ENCODE measurements at regions not wholly inside any gene's neighbourhood (a gene's known extent, or its start where the extent isn't known, plus 50 kb on each side); places are given as distances from the start of the nearest gene placed in this dataset.
A peak's percentile ranks its signal among the peaks of the same experiment; 100 is the strongest.

DNA sequence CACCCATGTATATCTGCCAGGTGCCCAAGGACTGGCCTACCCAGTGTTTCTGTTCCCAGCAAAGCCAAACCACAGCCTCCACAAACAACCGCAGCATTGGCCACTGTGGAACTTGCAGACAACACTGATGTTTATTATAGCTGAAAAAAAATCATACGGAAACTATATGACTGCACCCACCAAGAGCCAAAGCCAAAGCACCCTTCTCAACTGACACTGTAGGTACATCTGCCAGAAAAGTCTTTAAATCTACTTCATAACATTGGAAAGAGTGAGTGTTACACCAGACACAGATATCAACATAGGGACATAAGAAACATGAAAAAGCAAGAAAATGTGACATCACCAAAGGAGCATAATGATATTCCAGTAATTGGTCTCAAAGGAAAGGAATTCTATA, 428.0 kb downstream of the PSAT1 start:
- Mint-ChIP-seq H3K27me3 (no peaks in the 10 kb centered on the region), H3K4me1 (peaks cover 25% of the 10 kb centered on the region), H3K36me3 (ENCODE audit: low read depth) (peaks cover 8% of the 10 kb centered on the region), H3K27ac (peak overlapping the region; percentile 42), H3K9me3 (peaks cover 31% of the 10 kb centered on the region), H3K4me3 (no peak overlapping the region)
- intact Hi-C loops (cut with micrococcal nuclease) = loop anchor here (2.0 kb wide), 1 partner anchor 32 kb away; no protein-coding TSS in a partner anchor
- CTCF ChIA-PET = no interaction called here
- TF ChIP-seq CTCF (IDR thresholded peaks at IDR 0.05) = no peak
- POLR2A ChIA-PET = no interaction called here
- no peak for DNase-seq
- no peak for ATAC-seq (ENCODE audit: low read depth)

GRCh38 chr9:78725503-78725902, 428.6 kb downstream of the PSAT1 start:
- H3K27me3 Mint-ChIP-seq = no peaks in the 10 kb centered on the region
- intact Hi-C loops (cut with micrococcal nuclease) = loop anchor here (2.0 kb wide), 1 partner anchor 31 kb away; no protein-coding TSS in a partner anchor

GRCh38 chr9:78745331-78745730, 448.4 kb downstream of the PSAT1 start:
- no peaks in the 10 kb centered on the region for H3K4me1 Mint-ChIP-seq
- TF ChIP-seq CTCF (IDR thresholded peaks at IDR 0.05) = no peak
- H3K4me3 Mint-ChIP-seq = no peak overlapping the region
- intact Hi-C loops (cut with micrococcal nuclease) = no loop called here
- DNase-seq = no peak
- ChIA-PET POLR2A (no interaction called here), CTCF (no interaction called here)
- no peaks in the 10 kb centered on the region for H3K36me3 Mint-ChIP-seq (ENCODE audit: low read depth)
- H3K27ac Mint-ChIP-seq = no peak overlapping the region
- ATAC-seq (ENCODE audit: low read depth) = no peak
- peaks cover 2% of the 10 kb centered on the region for H3K9me3 Mint-ChIP-seq
- H3K27me3 Mint-ChIP-seq = no peaks in the 10 kb centered on the region

More at GRCh38 chr9:78725503-78725902, 428.6 kb downstream of the PSAT1 start:
- ChIA-PET POLR2A (no interaction called here), CTCF (no interaction called here)
- ATAC-seq (ENCODE audit: low read depth) = peak; percentile 21
- Mint-ChIP-seq H3K27ac (peak overlapping the region; percentile 42), H3K4me3 (peak overlapping the region; percentile 44), H3K9me3 (peaks cover 31% of the 10 kb centered on the region), H3K36me3 (ENCODE audit: low read depth) (peaks cover 8% of the 10 kb centered on the region), H3K4me1 (peaks cover 25% of the 10 kb centered on the region)
- DNase-seq = no peak
- TF ChIP-seq CTCF (IDR thresholded peaks at IDR 0.05) = no peak

DNA sequence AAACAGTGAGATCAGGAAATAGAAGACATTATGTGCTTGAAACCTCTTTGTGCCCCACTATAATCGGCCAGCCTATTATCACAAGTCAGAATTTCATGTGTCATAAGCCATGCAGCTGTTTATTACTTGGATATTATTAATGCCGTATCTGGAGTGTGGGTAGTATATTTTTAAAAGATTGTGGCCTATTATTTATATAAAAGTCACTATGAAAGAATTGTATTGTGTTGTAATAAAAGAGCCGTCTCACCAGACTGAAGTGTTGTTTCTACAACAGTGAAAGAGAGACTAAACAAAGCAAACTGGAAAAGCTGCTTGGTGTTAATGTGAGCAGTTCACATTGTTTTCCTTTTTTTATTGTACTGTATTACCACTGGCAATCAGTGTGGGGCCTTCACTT, 449.1 kb downstream of the PSAT1 start:
- CTCF ChIA-PET = no interaction called here
- no peak for TF ChIP-seq CTCF (IDR thresholded peaks at IDR 0.05)
- POLR2A ChIA-PET = no interaction called here
- no peak overlapping the region for H3K27ac Mint-ChIP-seq
- ATAC-seq (ENCODE audit: low read depth) (no peak), DNase-seq (no peak)
- H3K36me3 Mint-ChIP-seq (ENCODE audit: low read depth) = no peaks in the 10 kb centered on the region
- intact Hi-C loops (cut with micrococcal nuclease) = no loop called here
- H3K4me3 Mint-ChIP-seq = no peak overlapping the region
- H3K4me1 Mint-ChIP-seq = no peaks in the 10 kb centered on the region
- no peaks in the 10 kb centered on the region for H3K27me3 Mint-ChIP-seq
- peaks cover 2% of the 10 kb centered on the region for H3K9me3 Mint-ChIP-seq

- TF ChIP-seq CTCF (IDR thresholded peaks at IDR 0.05) = no peak
- ChIA-PET POLR2A (no interaction called here), CTCF (no interaction called here)
- peaks cover 5% of the 10 kb centered on the region for H3K27me3 Mint-ChIP-seq
- no peak for DNase-seq
- no peak overlapping the region for H3K4me3 Mint-ChIP-seq
- peaks cover 8% of the 10 kb centered on the region for H3K9me3 Mint-ChIP-seq
- peaks cover 22% of the 10 kb centered on the region for H3K4me1 Mint-ChIP-seq
- H3K27ac Mint-ChIP-seq = no peak overlapping the region
- intact Hi-C loops (cut with micrococcal nuclease) = loop anchor here (10.0 kb wide), 1 partner anchor 1062 kb away; no protein-coding TSS in a partner anchor
- H3K36me3 Mint-ChIP-seq (ENCODE audit: low read depth) = no peaks in the 10 kb centered on the region
- no peak for ATAC-seq (ENCODE audit: low read depth)
Measured at GRCh38 chr9:78753039-78753438, 456.1 kb downstream of the PSAT1 start.
